ENCODE measurements at regions not wholly inside any gene's neighbourhood (a gene's known extent, or its start where the extent isn't known, plus 50 kb on each side); places are given as distances from the start of the nearest gene placed in this dataset.

- TF ChIP-seq CTCF (IDR thresholded peaks at IDR 0.05), result no peak
- no peak for TF ChIP-seq EZH2 (IDR thresholded peaks at IDR 0.05; ENCODE audit: borderline replicate concordance, insufficient read depth, low read depth, low read length, poor library complexity, severe bottlenecking)
These were observed 275.8 kb downstream of the FIGN start for GRCh38 chr2:163459986-163460385.
